NCI-H748 (cell line): ENCODE measurements at regions not wholly inside any gene's neighbourhood (a gene's known extent, or its start where the extent isn't known, plus 50 kb on each side); places are given as distances from the start of the nearest gene placed in this dataset.
A peak's percentile ranks its signal among the peaks of the same experiment; 100 is the strongest.

Experiments
- DNase-seq: peaks from one replicate; lab custom pipeline; 2025; ENCODE audit not compliant: unreplicated experiment; lab: John Stamatoyannopoulos, UW

DNA sequence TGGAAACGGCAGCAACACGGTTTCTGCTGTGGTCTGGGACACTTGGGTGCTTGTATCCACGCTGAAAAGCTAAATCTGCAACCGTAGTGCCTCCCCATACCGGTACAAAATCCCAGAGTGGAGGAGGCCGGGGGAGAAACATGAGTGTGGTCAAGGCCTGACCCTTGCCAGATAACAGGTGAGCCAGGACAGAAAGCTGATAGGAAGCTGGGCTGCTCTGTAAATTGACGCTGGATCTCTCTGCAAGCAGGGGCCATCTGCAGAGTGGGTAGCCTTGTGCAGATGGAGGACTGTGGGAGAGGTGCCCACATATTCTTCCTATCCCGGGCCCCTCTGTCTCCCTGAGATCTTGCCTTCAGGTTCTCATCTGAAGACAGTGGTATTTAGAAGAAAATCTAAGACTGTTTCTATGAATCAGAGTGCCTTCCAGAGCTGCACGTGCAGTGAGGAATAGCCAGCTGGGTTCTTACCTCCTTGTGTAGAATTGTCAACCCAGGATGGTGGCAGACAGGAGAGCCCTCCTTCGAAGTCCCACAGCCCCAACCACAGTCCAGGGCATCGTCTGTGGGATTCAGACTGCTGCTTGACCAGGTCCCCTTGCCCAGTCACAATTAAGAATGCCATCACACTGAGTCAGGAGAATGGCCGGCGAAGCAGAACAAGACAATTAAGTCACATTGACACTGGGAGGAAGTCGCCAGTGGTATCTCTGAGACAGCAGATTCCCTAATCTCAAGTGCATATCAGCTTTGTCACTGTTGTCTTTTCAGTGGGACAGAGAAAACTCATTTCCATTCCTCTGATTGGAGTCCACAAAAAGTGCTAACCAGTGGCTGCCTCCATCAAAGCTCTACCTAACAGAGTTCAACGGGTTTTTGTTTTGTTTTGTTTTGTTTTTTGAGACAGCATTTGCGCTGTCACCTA is 100.0 kb upstream of the RIPOR2 start:
- no peak for DNase-seq

GRCh38 chr6:25036461-25036860 is 100.7 kb upstream of the RIPOR2 start:
- DNase-seq: no peak

DNA sequence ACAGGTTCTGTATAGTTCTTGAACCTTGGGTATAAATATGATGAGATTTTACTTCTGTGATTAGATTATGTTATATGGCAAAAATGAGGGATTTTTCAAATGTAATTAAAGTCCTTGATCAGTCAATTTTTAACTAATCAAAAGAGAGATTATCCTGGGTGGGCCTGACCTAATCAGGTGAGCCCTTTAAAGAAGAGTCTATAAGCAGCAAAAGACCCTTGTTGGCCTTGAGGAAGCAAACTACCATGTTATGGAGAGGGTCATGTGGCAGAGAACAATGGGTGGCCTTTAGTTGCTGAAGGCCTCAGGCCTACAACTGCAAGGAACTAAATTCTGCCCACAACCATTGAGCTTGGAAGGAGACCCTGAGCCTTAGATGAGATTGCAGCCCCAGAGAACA is 102.5 kb upstream of the RIPOR2 start:
- DNase-seq: no peak

DNA sequence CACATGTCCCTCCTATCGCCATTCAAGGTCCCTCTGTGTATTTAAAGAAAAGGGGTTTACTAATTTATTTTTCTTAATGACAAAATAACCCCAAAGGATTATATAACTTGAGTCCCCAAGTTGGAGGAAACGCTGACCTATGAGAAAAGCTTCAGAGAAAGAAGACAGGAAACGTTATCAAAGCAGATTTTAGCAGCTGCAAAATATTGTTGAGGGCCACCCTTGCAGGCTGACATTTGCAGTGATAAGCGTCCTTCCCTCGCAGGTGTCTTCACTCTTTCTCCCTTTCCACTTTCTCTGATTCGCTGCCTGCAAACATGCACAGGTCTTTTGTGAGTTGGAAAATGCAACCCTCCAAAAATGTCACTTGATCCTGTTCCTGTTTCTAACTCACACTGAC is 103.2 kb upstream of the RIPOR2 start:
- no peak for DNase-seq

GRCh38 chr6:25041485-25042035 is 105.8 kb upstream of the RIPOR2 start:
- DNase-seq: no peak

DNA sequence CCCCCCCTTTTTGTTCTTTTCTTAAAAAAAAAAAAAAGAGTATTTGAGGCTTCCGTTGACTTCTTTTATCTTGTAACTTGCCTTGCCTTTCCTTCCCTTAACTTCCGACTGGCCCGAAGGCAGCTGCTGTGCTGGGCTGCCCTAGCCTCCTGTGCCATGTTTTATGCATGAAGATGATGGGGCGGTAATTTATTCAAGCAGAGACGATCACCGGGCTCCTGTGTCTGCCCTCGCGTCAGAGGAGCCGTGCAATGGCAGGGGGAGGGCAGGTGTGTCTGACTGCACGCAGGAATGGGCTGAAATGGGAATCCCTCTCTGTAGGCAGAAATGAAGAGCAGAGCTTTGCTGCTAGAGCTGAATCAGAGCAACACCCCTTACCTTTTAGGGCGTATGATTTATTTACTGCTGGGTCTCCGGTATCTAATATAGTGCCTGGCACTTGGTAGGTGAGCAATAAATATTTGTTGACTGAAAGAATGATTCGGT is 106.3 kb upstream of the RIPOR2 start:
- peak; percentile 13 for DNase-seq

DNA sequence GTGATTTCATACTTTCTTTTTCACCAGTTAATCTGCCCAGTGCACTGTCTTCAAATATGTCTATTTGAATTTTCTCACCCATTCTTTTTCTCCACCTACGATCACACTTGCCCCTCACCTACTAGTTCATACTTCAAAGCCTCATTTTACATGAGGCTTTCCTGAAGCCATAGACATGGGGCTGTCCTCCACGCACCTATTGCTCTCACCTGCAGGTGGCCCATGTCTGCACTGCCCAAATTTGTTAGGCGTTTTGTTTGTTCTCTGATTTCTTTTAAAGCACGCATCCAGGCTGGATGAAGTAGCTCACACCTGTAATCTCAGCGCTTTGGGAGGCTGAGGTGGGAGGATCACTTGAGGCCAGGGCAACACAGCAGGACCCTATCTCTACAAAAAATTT is 106.8 kb upstream of the RIPOR2 start:
- no peak for DNase-seq

DNA sequence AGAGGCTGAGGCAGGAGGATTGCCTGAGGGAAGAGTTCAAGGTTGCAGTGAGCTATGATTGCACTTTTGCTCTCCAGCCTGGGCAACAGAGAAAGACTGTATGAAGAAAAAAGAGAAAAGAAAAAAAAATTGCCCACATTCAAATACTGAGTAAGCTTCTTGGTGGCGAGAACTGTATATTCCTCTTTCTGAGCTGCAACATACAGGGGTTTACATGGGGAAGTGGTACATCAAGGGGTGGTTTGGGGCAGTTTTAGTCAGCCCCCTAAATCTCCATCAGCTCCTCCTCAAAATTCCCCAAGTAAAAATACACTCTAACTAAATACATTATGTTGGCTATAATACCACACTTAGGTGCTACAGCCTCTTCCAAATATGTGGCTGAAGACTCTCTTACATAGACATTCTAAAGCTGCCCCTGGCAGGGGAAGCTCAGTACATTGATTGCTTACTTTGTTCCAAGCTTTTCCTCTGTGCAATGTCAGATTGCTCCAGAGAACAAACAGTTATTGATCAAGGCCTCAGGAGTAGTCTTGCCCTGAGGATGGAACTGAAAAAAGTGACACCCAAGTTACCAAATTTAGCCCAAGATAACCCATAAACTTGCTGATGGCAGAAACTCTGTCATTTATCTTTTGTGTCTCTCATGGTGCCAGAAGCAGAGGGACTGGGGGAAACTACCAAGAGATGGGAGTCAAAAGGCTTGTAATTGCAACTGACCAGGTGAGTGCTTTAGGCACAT is 107.4 kb upstream of the RIPOR2 start:
- no peak for DNase-seq

GRCh38 chr6:25043892-25044291 is 108.1 kb upstream of the RIPOR2 start:
- no peak for DNase-seq

- no peak for DNase-seq
Measured at GRCh38 chr6:25046942-25047341, 111.2 kb upstream of the RIPOR2 start.

DNA sequence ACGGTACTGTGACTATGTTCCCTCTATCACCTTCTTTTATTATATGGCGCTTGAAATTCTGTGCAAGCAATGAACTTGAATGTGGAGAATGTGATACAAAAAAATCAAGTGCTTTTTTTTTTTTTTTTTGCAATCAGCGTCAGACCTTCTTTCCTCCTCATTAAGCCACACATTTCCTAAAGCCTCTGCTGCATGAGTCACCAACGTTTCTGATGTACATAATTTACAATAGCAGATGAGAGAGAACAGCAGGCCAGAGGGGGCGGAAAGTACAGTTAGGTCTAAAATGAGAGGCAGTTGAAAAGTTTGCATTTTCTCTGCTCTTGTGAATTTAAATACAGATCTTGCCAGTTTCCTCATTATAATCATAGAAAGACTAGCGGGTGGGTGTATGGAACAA is 114.6 kb upstream of the RIPOR2 start:
- no peak for DNase-seq

GRCh38 chr6:25051083-25051482 is 115.3 kb upstream of the RIPOR2 start:
- DNase-seq: no peak

DNA sequence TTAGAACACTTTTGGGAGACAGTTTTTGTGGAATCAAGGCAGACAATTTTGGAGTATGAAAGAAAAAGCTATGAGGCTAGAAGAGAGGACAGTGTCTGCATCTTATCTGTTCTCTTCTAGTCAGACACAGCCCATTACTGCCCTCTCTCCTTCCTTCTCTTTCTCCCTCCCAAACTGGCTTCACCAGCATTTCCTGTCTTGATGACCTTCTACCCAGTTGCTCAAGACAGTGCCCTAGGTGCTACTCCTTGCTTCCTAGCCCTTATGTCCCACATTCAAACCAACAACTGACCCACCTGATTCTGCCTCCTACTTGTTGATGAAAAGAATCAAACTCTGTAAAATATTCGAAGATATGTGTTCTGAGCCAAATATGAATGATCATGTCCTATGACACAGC is 116.4 kb upstream of the RIPOR2 start:
- DNase-seq: no peak

DNA sequence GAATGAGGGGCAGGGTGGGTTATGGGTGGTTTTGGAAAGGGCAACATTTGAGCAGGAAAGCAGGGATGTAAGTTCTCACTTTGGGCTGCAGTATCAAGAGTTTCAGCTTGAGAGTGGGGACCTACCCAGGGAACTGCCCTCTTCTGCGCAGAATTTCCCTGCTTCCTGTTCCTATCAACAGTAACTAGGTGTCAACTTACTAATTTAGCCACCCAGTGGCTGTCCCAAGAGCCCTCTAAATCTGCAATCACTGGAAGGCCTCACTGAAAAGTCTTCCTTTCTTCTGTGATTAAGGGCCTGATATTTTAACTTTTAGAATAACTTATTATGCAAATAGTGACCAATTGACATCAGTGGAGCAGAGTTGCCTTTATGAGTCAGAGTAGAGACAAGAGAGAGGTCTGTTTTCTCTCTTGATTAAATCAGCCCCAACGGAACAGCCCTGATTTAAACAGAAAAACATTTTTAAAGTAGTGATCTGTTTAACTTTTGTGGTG is 118.2 kb upstream of the RIPOR2 start:
- peak; percentile 17 for DNase-seq

- DNase-seq: no peak
Measured at GRCh38 chr6:25054469-25054868, 118.7 kb upstream of the RIPOR2 start.

GRCh38 chr6:25056130-25056529 is 120.4 kb upstream of the RIPOR2 start:
- DNase-seq: peak; percentile 19

DNA sequence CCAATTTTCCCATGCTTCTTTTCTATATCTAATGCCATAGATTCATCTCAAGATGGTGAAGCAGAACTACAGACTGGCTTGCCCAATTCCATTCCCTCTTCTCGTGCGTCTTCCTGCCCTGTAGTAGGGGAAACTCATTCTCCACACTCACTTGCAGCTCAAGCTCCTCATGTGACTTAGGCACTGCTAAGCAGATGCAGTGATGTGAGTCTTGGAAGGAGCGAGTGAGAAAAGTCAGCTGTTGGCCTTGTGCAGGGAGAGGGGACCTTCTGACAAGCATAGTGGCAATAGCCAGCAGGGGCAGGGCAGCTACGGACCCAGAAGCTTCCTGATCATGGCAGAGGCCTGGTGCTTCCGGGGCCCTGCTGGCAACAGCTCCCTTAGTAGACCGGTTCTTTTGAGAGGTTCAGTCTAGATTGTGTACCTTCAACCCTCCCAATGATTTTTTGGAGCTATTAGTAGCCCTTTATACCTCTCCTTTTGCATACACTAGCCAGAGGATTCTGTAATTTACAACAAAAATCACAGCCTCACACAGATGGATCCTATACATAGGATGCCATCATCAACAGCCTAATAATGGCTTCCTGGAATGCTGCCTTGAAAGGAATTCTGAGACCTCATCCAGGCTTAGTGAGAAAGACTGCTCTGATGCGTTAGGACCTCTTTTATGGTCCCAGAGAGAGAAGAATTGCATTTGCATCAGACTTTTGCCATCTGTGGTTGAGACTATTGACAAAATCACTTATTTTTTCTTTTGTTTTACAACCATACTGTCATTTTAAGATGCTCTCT is 121.5 kb upstream of the RIPOR2 start:
- DNase-seq: no peak

GRCh38 chr6:25058441-25058840 is 122.7 kb upstream of the RIPOR2 start:
- DNase-seq: no peak

GRCh38 chr6:25058941-25059340 is 123.2 kb upstream of the RIPOR2 start:
- no peak for DNase-seq

DNA sequence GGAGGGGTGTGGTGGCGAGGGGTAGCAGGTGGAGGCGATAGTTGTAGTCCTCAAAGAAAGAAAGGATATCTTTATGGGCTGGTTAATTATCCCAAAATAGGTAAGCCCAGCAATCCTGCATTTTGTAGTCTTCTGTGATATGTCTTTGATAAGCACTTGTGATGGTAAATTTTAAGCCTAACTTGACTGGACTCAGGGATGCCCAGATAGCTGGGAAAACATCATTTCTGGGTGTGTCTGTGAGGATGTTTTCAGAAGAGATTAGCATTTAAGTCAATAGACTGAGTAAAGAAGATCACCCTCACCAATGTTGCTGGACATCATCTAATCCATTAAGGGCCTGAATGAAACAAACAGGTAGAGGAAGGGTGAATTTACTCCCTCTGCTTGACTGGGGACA is 124.8 kb upstream of the RIPOR2 start:
- no peak for DNase-seq
